Activated CD4-positive, alpha-beta T cell treated with anti-CD3 and anti-CD28 coated beads for 36 hours (primary cell): ENCODE measurements at regions not wholly inside any gene's neighbourhood (a gene's known extent, or its start where the extent isn't known, plus 50 kb on each side); places are given as distances from the start of the nearest gene placed in this dataset.
A peak's percentile ranks its signal among the peaks of the same experiment; 100 is the strongest.
"Not testable (repeated sequence)": the region's sequence is repeated elsewhere in the genome, so short reads cannot be mapped to it uniquely, and the experiment has no call there.

Source experiments
- ATAC-seq: fragments of 200-7000 bp; cut with Tn5 transposase; one replicate; pipeline ENCODE4 v1.10.0; 2021; ENCODE audit warnings: mild to moderate bottlenecking, moderate library complexity
- CTCF ChIA-PET: fragments of 350-600 bp; sonication (Branson Sonifier 250); formaldehyde crosslinking; loops from one replicate; lab custom pipeline; 2021; ENCODE audit warnings: antibody characterized with exemption; lab: Charles Lee
- POLR2A ChIA-PET: fragments of 350-600 bp; sonication (Branson Sonifier 250); formaldehyde crosslinking; loops from one replicate; lab custom pipeline; 2021; ENCODE audit warnings: antibody characterized with exemption, inconsistent platforms; lab: Charles Lee
- DNase-seq: peaks from one replicate; pipeline ENCODE4 v3.0.0-alpha.2; 2020
- H3K27ac Mint-ChIP-seq: one replicate; pipeline ENCODE4 v1.8.0; 2021; ENCODE audit warnings: mixed read lengths
- H3K27me3 Mint-ChIP-seq: one replicate; pipeline ENCODE4 v1.8.0; 2021; ENCODE audit warnings: mixed read lengths
- H3K36me3 Mint-ChIP-seq: one replicate; pipeline ENCODE4 v1.8.0; 2021; ENCODE audit warnings: low read depth, mixed read lengths
- H3K4me1 Mint-ChIP-seq: one replicate; pipeline ENCODE4 v1.8.0; 2021; ENCODE audit warnings: mixed read lengths
- H3K4me3 Mint-ChIP-seq: one replicate; pipeline ENCODE4 v1.8.0; 2021; ENCODE audit warnings: mild to moderate bottlenecking, moderate library complexity, mixed read lengths
- H3K9me3 Mint-ChIP-seq: one replicate; pipeline ENCODE4 v1.8.0; 2021; ENCODE audit warnings: low read depth, mixed read lengths
- intact Hi-C, 2 experiments: fragments of 100-400 bp; cut with DNase I in 1 of 2; cut with micrococcal nuclease in 1 of 2; formaldehyde crosslinking; loops; one replicate each; pipeline versions ENCODE4 v1.14.2 to v1.15.1; 2022 to 2024; cut with DNase I, micrococcal nuclease

DNA sequence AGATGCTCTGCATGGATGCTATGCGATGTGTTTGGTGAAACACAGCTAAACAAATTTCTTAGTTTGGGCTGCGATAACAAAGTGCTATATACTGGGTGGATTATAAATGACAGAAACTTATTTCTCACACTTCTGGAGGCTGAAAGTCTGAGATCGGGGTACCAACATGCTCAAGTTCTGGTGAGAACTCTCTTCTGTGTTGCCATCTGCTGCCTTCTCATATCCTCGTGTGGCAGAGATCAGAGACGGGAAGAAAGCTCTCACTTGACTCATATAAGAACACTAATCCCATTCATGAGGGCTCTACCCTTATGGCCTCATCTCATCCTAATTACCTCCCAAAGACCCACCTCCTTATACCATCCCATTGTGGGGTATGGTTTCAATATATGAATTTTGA lies 162.0 kb upstream of the DTNBP1 start:
- POLR2A ChIA-PET: no interaction called here
- ATAC-seq (no peak), DNase-seq (no peak)
- H3K4me1 Mint-ChIP-seq: peaks cover 2% of the 10 kb centered on the region
- H3K9me3 Mint-ChIP-seq: no peaks in the 10 kb centered on the region
- H3K4me3 Mint-ChIP-seq: no peak overlapping the region
- intact Hi-C loops: no loop called here
- CTCF ChIA-PET: no interaction called here
- no peaks in the 10 kb centered on the region for H3K36me3 Mint-ChIP-seq
- no peak overlapping the region for H3K27ac Mint-ChIP-seq
- H3K27me3 Mint-ChIP-seq: peaks cover 16% of the 10 kb centered on the region

DNA sequence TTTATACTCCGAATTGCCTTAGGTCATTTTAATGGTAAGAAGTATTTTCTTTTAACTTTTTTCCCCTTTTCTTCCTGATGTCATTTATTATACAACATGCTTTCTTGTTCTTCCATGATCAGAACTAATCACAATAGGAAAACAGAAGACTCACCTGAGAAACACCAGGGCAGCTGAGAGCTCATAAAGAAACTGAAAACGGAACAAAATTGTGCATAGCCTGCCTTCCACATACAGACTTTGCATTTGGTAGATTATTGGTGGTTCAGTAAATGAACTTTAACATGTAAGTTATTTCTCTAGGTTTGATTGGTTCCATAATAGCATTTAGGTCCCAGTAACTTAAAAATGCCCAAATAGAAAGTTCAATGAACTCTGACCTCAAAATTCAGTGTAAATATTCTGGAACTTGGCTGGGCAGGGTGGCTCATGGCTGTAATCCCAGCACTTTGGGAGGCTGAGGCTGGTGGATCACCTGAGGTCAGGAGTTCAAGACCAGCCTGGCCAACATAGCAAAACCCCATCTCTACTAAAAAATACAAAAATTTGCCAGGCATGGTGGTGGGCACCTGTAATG lies 161.1 kb upstream of the DTNBP1 start:
- H3K27me3 Mint-ChIP-seq: peaks cover 18% of the 10 kb centered on the region
- POLR2A ChIA-PET: interaction anchor here (0.5 to 0.6 kb wide), 3 partner anchors 15 to 1462 kb away, joined by 3 to 4 read pairs (median 3); no protein-coding TSS in a partner anchor
- H3K27ac Mint-ChIP-seq: no peak overlapping the region
- no peaks in the 10 kb centered on the region for H3K9me3 Mint-ChIP-seq
- peaks cover 4% of the 10 kb centered on the region for H3K4me1 Mint-ChIP-seq
- intact Hi-C loops: no loop called here
- no peak overlapping the region for H3K4me3 Mint-ChIP-seq
- CTCF ChIA-PET: no interaction called here
- peak; percentile 33 for ATAC-seq
- no peaks in the 10 kb centered on the region for H3K36me3 Mint-ChIP-seq
- DNase-seq: no peak

DNA sequence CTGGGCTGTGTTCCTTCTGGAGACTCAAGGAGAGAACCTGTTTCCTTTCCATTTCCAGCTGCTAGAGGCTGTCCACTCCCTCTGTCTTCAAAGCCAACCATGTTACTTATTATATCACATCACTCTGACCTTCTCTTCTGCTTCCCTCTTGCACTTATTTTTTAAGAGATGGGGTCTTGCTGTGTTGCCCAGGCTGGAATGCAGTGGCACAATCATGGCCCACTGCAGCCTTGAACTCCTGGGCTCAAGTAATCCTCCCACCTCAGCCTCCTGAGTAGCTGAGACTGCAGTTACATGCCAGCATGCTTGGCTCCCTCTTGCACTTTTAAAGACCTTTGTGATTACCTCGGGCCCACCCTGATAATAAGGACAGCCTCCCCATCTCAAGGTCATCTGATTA lies 160.0 kb upstream of the DTNBP1 start:
- intact Hi-C loops: no loop called here
- peaks cover 18% of the 10 kb centered on the region for H3K27me3 Mint-ChIP-seq
- H3K36me3 Mint-ChIP-seq: no peaks in the 10 kb centered on the region
- ATAC-seq (no peak), DNase-seq (no peak)
- no peak overlapping the region for H3K4me3 Mint-ChIP-seq
- ChIA-PET CTCF (interaction anchor here (0.6 to 0.9 kb wide), 2 partner anchors 41 to 44 kb away, joined by 3 read pairs; no protein-coding TSS in a partner anchor), POLR2A (no interaction called here)
- peaks cover 4% of the 10 kb centered on the region for H3K4me1 Mint-ChIP-seq
- no peak overlapping the region for H3K27ac Mint-ChIP-seq
- no peaks in the 10 kb centered on the region for H3K9me3 Mint-ChIP-seq

DNA sequence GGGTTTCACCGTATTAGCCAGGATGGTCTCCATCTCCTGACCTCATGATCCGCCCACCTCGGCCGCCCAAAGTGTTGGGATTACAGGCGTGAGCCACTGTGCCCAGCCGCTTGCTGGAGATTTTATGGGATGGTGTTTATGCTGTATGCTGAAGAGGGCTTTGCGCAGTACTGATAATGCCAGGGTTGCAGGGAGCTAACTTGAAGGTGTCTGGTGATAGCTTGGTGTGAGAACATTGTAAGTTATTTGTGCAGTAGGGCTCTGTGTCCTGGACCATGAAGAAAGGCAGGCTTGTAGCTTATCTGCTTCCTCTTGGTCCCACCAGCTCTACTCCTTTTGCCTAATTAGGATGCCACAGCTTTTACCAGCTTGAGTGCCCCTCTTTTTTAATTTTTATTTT lies 157.0 kb upstream of the DTNBP1 start:
- intact Hi-C loops: no loop called here
- Mint-ChIP-seq H3K27ac (no peak overlapping the region), H3K4me1 (peaks cover 4% of the 10 kb centered on the region), H3K36me3 (no peaks in the 10 kb centered on the region), H3K4me3 (no peak overlapping the region), H3K27me3 (peaks cover 13% of the 10 kb centered on the region), H3K9me3 (no peaks in the 10 kb centered on the region)
- ATAC-seq (no peak), DNase-seq (no peak)
- ChIA-PET CTCF (no interaction called here), POLR2A (no interaction called here)

DNA sequence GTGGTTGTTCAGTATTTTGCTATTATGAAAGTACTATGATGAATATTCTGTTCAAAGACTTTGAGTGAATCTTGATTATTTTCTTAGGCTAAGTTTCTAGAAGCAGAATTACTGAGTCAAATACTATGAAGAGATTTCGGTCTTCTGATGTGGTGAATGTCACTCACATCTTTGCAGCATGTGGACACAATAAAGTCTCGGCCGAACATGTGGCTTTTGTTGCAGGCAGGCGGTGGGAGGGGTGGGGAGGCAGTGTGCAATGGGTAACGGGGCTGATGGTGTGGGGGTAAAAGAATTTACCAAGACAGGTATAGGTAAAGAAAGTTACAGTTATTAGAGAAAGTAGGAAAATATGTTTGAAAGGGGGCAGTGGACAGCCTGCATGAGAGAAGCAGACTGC lies 156.4 kb upstream of the DTNBP1 start:
- peaks cover 10% of the 10 kb centered on the region for H3K27me3 Mint-ChIP-seq
- POLR2A ChIA-PET: no interaction called here
- no peak overlapping the region for H3K27ac Mint-ChIP-seq
- no peak for DNase-seq
- ATAC-seq: no peak
- H3K9me3 Mint-ChIP-seq: no peaks in the 10 kb centered on the region
- no peak overlapping the region for H3K4me3 Mint-ChIP-seq
- CTCF ChIA-PET: no interaction called here
- no peaks in the 10 kb centered on the region for H3K36me3 Mint-ChIP-seq
- H3K4me1 Mint-ChIP-seq: peaks cover 4% of the 10 kb centered on the region
- intact Hi-C loops: no loop called here

DNA sequence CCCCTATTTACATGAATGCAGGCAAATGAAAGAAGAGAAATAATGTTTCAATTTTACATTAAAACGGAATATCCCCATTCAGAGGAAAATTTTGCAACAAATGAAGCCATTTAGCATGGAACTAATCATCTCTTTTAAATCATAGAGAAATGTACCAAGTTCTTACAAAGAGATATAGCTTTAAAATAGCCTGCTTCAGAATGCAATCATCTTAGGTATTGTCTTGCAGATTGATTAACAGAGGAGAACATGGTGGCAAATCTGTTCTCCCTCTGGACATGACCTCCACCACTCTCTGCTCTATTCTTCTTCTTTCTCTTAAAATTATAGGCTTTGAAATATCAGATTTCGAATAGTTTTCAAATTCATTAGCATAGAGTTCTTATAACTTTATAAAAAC lies 155.7 kb upstream of the DTNBP1 start:
- intact Hi-C loops: no loop called here
- POLR2A ChIA-PET: no interaction called here

DNA sequence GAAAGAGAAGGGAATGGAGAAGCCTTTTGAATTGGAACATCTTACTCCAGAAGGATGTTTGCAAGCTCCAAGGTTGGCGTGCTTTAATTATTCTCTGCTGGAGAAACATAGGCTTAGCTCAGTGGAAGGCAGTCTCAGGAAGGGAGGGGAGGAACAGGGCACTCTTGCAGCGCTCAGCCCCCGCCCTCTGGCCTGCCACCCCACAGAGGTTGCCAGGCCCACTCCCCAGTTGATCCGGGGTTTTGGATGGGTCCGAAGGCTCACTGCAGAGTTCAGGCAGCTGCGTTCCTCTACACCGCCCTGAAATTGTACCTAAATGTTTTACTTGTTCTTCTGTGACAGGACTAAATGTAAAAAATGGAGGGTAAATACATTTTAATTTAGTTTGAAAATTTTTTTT lies 155.2 kb upstream of the DTNBP1 start:
- no peak overlapping the region for H3K4me3 Mint-ChIP-seq
- CTCF ChIA-PET: interaction anchor here (0.6 kb wide), 1 partner anchor 311 kb away, joined by 3 read pairs; the partner anchor contains the start of gene MYLIP

More for the DNA sequence above, 155.7 kb upstream of the DTNBP1 start:
- Mint-ChIP-seq H3K27ac (no peak overlapping the region), H3K36me3 (no peaks in the 10 kb centered on the region), H3K4me1 (peaks cover 2% of the 10 kb centered on the region), H3K9me3 (no peaks in the 10 kb centered on the region), H3K27me3 (peaks cover 12% of the 10 kb centered on the region), H3K4me3 (no peak overlapping the region)
- ATAC-seq (no peak), DNase-seq (no peak)
- CTCF ChIA-PET: no interaction called here

DNA sequence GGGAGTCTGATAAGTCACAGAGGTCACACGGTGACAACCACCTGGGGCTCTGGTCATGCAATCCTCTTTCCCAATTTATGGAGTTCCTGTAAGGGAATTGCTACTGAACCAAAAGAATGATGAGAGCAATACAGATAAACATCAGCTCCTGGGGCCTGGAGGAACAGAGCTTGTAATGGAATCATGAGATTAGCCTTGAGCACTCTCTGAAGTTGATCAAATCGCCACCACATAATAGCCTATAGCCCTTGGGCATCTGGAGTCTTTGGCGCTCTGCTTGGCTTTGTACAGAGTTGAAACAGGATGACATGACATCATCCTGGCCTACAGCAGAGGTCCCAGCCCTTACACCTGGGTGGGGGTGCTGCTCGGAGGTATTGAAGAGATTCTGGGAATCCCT lies 154.3 kb upstream of the DTNBP1 start:
- Mint-ChIP-seq H3K36me3 (no peaks in the 10 kb centered on the region), H3K4me1 (peaks cover 2% of the 10 kb centered on the region), H3K9me3 (no peaks in the 10 kb centered on the region), H3K4me3 (no peak overlapping the region), H3K27me3 (peaks cover 14% of the 10 kb centered on the region), H3K27ac (no peak overlapping the region)
- intact Hi-C loops: no loop called here
- ChIA-PET POLR2A (no interaction called here), CTCF (no interaction called here)
- DNase-seq (no peak), ATAC-seq (no peak)

More for the DNA sequence above, 155.2 kb upstream of the DTNBP1 start:
- no peak for DNase-seq
- Mint-ChIP-seq H3K27ac (no peak overlapping the region), H3K36me3 (no peaks in the 10 kb centered on the region), H3K9me3 (no peaks in the 10 kb centered on the region), H3K4me1 (peaks cover 2% of the 10 kb centered on the region), H3K27me3 (peaks cover 11% of the 10 kb centered on the region)
- no peak for ATAC-seq
- intact Hi-C loops: no loop called here
- POLR2A ChIA-PET: no interaction called here

DNA sequence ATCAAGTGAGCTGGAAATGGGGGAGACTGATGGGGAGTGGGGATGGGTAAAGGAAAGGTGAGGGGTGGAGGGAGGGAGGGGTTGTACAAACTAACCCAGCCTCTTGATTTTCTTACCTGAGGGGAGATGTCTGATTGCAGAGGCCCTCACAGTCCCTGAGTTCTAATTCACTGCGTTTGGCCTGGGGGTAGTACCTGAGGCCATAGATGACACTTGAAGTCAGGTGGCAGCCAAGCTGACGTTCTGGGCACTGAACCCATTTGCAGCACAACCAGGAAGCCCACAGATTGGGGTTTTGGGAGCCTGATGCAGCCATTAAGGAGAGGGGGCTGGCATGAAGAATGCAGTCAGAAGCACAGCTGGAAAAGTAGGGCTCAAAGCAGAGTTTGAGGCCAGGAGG lies 153.8 kb upstream of the DTNBP1 start:
- intact Hi-C loops: no loop called here
- H3K4me3 Mint-ChIP-seq: no peak overlapping the region
- H3K9me3 Mint-ChIP-seq: no peaks in the 10 kb centered on the region
- H3K27me3 Mint-ChIP-seq: peaks cover 14% of the 10 kb centered on the region
- POLR2A ChIA-PET: interaction anchor here (0.5 kb wide), 1 partner anchor 93 kb away, joined by 9 read pairs; no protein-coding TSS in a partner anchor
- no peak overlapping the region for H3K27ac Mint-ChIP-seq
- no peaks in the 10 kb centered on the region for H3K36me3 Mint-ChIP-seq
- peaks cover 2% of the 10 kb centered on the region for H3K4me1 Mint-ChIP-seq
- no peak for DNase-seq
- ATAC-seq: no peak
- CTCF ChIA-PET: no interaction called here

DNA sequence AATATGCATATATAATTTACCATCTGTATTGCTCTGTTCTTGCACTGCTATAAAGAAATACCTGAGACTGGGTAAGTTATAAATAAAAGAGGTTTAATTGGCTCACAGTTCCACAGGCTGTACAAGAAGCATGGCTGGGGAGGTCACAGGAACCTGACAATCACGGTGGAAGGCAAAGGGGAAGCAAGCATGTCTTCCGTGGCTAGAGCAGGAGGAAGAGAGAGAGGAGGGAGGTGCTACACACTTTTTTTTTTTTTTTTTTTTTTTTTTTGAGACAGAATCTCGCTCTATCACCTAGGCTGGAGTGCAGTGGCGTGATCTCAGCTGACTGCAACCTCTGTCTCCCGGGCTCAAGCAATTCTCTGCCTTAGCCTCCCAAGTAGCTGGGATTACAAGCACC lies 150.9 kb upstream of the DTNBP1 start:
- H3K27me3 Mint-ChIP-seq: peaks cover 23% of the 10 kb centered on the region
- CTCF ChIA-PET: interaction anchor here (1.2 to 1.6 kb wide), 2 partner anchors 15 to 101 kb away, joined by 3 to 5 read pairs; no protein-coding TSS in a partner anchor
- ATAC-seq, intact Hi-C loops, H3K4me3 Mint-ChIP-seq, H3K4me1 Mint-ChIP-seq, H3K36me3 Mint-ChIP-seq, DNase-seq, H3K27ac Mint-ChIP-seq, H3K9me3 Mint-ChIP-seq, POLR2A ChIA-PET: not testable (repeated sequence)

DNA sequence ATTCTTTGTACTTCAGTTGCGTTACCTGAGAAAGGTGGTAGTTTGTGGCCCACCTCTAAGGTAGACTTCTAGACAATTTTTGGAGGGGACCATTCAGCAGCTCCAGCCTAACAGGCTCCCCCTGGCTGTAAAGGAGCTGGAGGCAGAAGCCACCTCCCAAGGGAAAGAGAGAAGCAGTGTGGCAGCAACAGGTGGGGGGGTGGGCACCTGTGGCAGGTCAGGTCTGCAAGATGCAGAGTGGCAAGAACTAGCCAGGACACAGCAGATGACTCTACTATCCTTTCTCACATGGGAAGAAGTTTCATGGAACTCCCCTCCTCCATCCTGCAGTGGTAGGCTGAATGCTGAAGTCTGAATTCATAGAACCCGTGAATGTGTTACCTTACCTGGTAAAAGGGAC lies 148.3 kb upstream of the DTNBP1 start:
- ATAC-seq (no peak), DNase-seq (no peak)
- H3K27me3 Mint-ChIP-seq: peaks cover 22% of the 10 kb centered on the region
- peaks cover 2% of the 10 kb centered on the region for H3K9me3 Mint-ChIP-seq
- H3K27ac Mint-ChIP-seq: no peak overlapping the region
- no peak overlapping the region for H3K4me3 Mint-ChIP-seq
- intact Hi-C loops: no loop called here
- ChIA-PET CTCF (interaction anchor here (0.6 to 1.6 kb wide), 3 partner anchors 23 to 103 kb away, joined by 3 read pairs; no protein-coding TSS in a partner anchor), POLR2A (no interaction called here)
- H3K4me1 Mint-ChIP-seq: peaks cover 4% of the 10 kb centered on the region
- H3K36me3 Mint-ChIP-seq: no peaks in the 10 kb centered on the region

DNA sequence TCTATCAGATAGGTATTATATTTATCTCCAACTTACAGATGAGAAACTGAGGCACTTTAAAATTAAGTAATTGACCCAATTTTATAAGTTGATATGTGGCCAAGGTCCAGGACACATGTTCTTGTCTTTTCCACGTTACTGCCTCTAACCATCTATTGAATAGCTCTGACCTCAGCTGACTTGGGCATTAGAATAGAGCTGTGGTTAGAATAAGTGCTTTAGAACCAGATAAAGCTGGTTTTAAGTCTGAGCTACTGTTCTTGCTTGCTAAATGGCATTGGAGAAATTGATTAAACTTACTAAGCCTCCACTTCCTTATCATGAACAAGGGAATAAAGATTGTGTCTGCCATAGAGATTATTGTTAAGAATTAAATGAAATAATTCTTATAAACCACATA lies 147.8 kb upstream of the DTNBP1 start:
- DNase-seq (no peak), ATAC-seq (no peak)
- Mint-ChIP-seq H3K36me3 (no peaks in the 10 kb centered on the region), H3K27me3 (peaks cover 22% of the 10 kb centered on the region), H3K4me3 (no peak overlapping the region), H3K9me3 (peaks cover 2% of the 10 kb centered on the region), H3K4me1 (peaks cover 4% of the 10 kb centered on the region), H3K27ac (no peak overlapping the region)
- ChIA-PET CTCF (interaction anchor here (0.6 to 1.6 kb wide), 4 partner anchors 24 to 119 kb away, joined by 3 to 6 read pairs (median 3); no protein-coding TSS in a partner anchor), POLR2A (no interaction called here)
- intact Hi-C loops: no loop called here
